SK-N-SH (cell line): ENCODE measurements at regions not wholly inside any gene's neighbourhood (a gene's known extent, or its start where the extent isn't known, plus 50 kb on each side); places are given as distances from the start of the nearest gene placed in this dataset.
"Not testable (repeated sequence)": the region's sequence is repeated elsewhere in the genome, so short reads cannot be mapped to it uniquely, and the experiment has no call there.

ENCODE experiments used
- CTCF ChIP-seq: fragments of 200-600 bp; sonication (generic); IDR thresholded peaks from 2 replicates; pipeline ENCODE4 v1.6.1; 2017; ENCODE audit warnings: antibody characterized with exemption, mild to moderate bottlenecking, moderate library complexity
- EP300 ChIP-seq, 2 experiments: IDR thresholded peaks; 2 replicates each; pipeline versions ENCODE4 v1.4.0 to v1.6.1; 2012; ENCODE audit warnings: borderline replicate concordance in 1 of 2, low read depth in 1 of 2, low read length in 1 of 2
- FOXM1 ChIP-seq: IDR thresholded peaks from 2 replicates; pipeline ENCODE4 v1.4.0; 2012; ENCODE audit warnings: low read depth, mild to moderate bottlenecking
- GABPA ChIP-seq: IDR thresholded peaks from 2 replicates; pipeline ENCODE4 v1.4.0; 2012; ENCODE audit warnings: low read depth, mild to moderate bottlenecking
- JUND ChIP-seq: IDR thresholded peaks from 2 replicates; pipeline ENCODE4 v1.4.0; 2012
- SIN3A ChIP-seq: IDR thresholded peaks from 2 replicates; pipeline ENCODE4 v1.6.1; 2012; ENCODE audit warnings: low read depth, mild to moderate bottlenecking, low read length, moderate library complexity, borderline replicate concordance
- TEAD4 ChIP-seq: IDR thresholded peaks from 2 replicates; pipeline ENCODE4 v1.4.0; 2012; ENCODE audit warnings: mild to moderate bottlenecking, borderline replicate concordance; ENCODE audit not compliant: insufficient read depth
- YY1 ChIP-seq: IDR thresholded peaks from 2 replicates; pipeline ENCODE4 v1.4.0; 2012; ENCODE audit warnings: low read depth, mild to moderate bottlenecking

- TF ChIP-seq FOXM1; JUND; EP300 (IDR thresholded peaks at IDR 0.05; ENCODE audit: borderline replicate concordance in 1 of 2, low read depth in 1 of 2, low read length in 1 of 2); CTCF; SIN3A; GABPA; YY1; TEAD4: not testable (repeated sequence)
Measured at GRCh38 chr15:75792236-75792635, 51.0 kb upstream of the UBE2Q2 start.
